GM23248 (cell line): ENCODE measurements at regions not wholly inside any gene's neighbourhood (a gene's known extent, or its start where the extent isn't known, plus 50 kb on each side); places are given as distances from the start of the nearest gene placed in this dataset.

Experiments
- EZH2 ChIP-seq: fragments of 200-600 bp; sonication (generic); IDR thresholded peaks from 2 replicates; pipeline ENCODE4 v1.6.1; 2018; ENCODE audit warnings: antibody characterized with exemption, mild to moderate bottlenecking; ENCODE audit not compliant: insufficient read depth, poor library complexity, severe bottlenecking
- EZH2phosphoT487 ChIP-seq: fragments of 200-600 bp; sonication (generic); IDR thresholded peaks from 2 replicates; pipeline ENCODE4 v1.6.1; 2018; ENCODE audit warnings: antibody characterized with exemption, moderate library complexity, mild to moderate bottlenecking, low read depth; ENCODE audit not compliant: insufficient read depth

DNA sequence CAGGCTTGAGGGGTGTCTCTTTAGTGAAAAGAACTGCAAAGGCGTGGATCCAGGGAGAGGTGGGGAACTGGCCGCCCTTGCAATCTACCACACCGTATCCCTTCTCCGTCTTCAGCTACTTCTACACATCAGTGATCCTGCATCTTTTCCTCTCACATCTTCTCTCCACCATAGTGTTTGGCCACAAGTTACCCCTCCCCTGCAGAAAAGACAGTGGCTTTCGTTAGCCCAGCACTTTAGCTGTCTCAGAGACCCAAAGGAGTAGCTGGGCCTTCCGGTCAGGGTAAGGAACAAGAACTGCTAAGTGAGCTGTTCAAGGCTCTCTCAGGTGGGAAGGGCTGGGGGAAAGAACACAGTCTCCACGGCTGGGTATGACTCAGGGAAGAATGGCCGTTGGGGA lies 158.4 kb downstream of the NDUFA12 start:
- TF ChIP-seq EZH2phosphoT487: no peak
- TF ChIP-seq EZH2: no peak
